ENCODE measurements at regions not wholly inside any gene's neighbourhood (a gene's known extent, or its start where the extent isn't known, plus 50 kb on each side); places are given as distances from the start of the nearest gene placed in this dataset.

- TF ChIP-seq CREB1 (IDR thresholded peaks at IDR 0.05; ENCODE audit: low read depth): no peak
- no peak for TF ChIP-seq CEBPB (IDR thresholded peaks at IDR 0.05)
- TF ChIP-seq REST (IDR thresholded peaks at IDR 0.05; ENCODE audit: low read depth): no peak
- TF ChIP-seq RAD21 (IDR thresholded peaks at IDR 0.05; ENCODE audit: low read depth): no peak
- no peak for TF ChIP-seq EP300 (IDR thresholded peaks at IDR 0.05; ENCODE audit: borderline replicate concordance)
- no peak for TF ChIP-seq FOXM1 (IDR thresholded peaks at IDR 0.05; ENCODE audit: borderline replicate concordance, low read depth)
- no peak for TF ChIP-seq YY1 (IDR thresholded peaks at IDR 0.05; ENCODE audit: low read depth)
- TF ChIP-seq USF1 (IDR thresholded peaks at IDR 0.05): no peak
- no peak for TF ChIP-seq TCF12 (IDR thresholded peaks at IDR 0.05; ENCODE audit: low read depth)
Measured at GRCh38 chr6:9100869-9101580, 665.7 kb upstream of the SLC35B3 start.

Measured in Ishikawa (cell line).